GM21447 (cell line): ENCODE measurements at regions not wholly inside any gene's neighbourhood (a gene's known extent, or its start where the extent isn't known, plus 50 kb on each side); places are given as distances from the start of the nearest gene placed in this dataset.

ENCODE experiments used
- ATAC-seq: cut with Tn5 transposase; IDR thresholded peaks from one replicate; pipeline ENCODE4 v1.9.1; 2021; ENCODE audit not compliant: unreplicated experiment

GRCh38 chr3:18740631-18741583 is 315.8 kb upstream of the SATB1 start:
- ATAC-seq: peak; percentile 92

GRCh38 chr3:18739099-18739433 is 313.9 kb upstream of the SATB1 start:
- ATAC-seq: no peak

GRCh38 chr3:18738393-18739098 is 313.4 kb upstream of the SATB1 start:
- no peak for ATAC-seq

- no peak for ATAC-seq
These were observed 309.9 kb upstream of the SATB1 start for GRCh38 chr3:18735005-18735404.

- no peak for ATAC-seq
These were observed 309.2 kb upstream of the SATB1 start for GRCh38 chr3:18734309-18734708.

GRCh38 chr3:18732474-18732873 is 307.3 kb upstream of the SATB1 start:
- ATAC-seq: no peak

GRCh38 chr3:18730491-18730890 is 305.4 kb upstream of the SATB1 start:
- no peak for ATAC-seq

GRCh38 chr3:18729671-18730070 is 304.5 kb upstream of the SATB1 start:
- no peak for ATAC-seq

- ATAC-seq: no peak
These were observed 300.7 kb upstream of the SATB1 start for GRCh38 chr3:18725668-18726407.

GRCh38 chr3:18724456-18724855 is 299.3 kb upstream of the SATB1 start:
- ATAC-seq: no peak

- ATAC-seq: no peak
These were observed 298.2 kb upstream of the SATB1 start for GRCh38 chr3:18723206-18723810.

- no peak for ATAC-seq
These were observed 295.4 kb upstream of the SATB1 start for GRCh38 chr3:18720543-18720942.

- ATAC-seq: no peak
These were observed 292.5 kb upstream of the SATB1 start for GRCh38 chr3:18717598-18717997.

- no peak for ATAC-seq
These were observed 291.7 kb upstream of the SATB1 start for GRCh38 chr3:18716821-18717220.

- no peak for ATAC-seq
These were observed 291.0 kb upstream of the SATB1 start for GRCh38 chr3:18716101-18716500.

- ATAC-seq: no peak
These were observed 290.1 kb upstream of the SATB1 start for GRCh38 chr3:18715208-18715607.

GRCh38 chr3:18713577-18713951 is 288.4 kb upstream of the SATB1 start:
- ATAC-seq: no peak

- ATAC-seq: no peak
These were observed 287.8 kb upstream of the SATB1 start for GRCh38 chr3:18712713-18713576.

- no peak for ATAC-seq
These were observed 279.2 kb upstream of the SATB1 start for GRCh38 chr3:18704326-18704725.

- ATAC-seq: no peak
These were observed 278.7 kb upstream of the SATB1 start for GRCh38 chr3:18703798-18704197.
